Nephron (organoid): ENCODE measurements at regions not wholly inside any gene's neighbourhood (a gene's known extent, or its start where the extent isn't known, plus 50 kb on each side); places are given as distances from the start of the nearest gene placed in this dataset.

Source experiments
- H3K27ac Mint-ChIP-seq, 3 experiments: 2 replicates each; pipeline ENCODE4 v1.8.0; 2020; ENCODE audit warnings: mixed read lengths in 3 of 3, mild to moderate bottlenecking in 2 of 3, moderate library complexity in 1 of 3
- H3K27me3 Mint-ChIP-seq: 2 replicates; pipeline ENCODE4 v1.8.0; 2021; ENCODE audit warnings: low read depth, mild to moderate bottlenecking, moderate library complexity, mixed read lengths
- H3K36me3 Mint-ChIP-seq: 2 replicates; pipeline ENCODE4 v1.8.0; 2020; ENCODE audit warnings: low read depth, mixed read lengths
- H3K4me1 Mint-ChIP-seq: 2 replicates; pipeline ENCODE4 v1.8.0; 2020; ENCODE audit warnings: mixed read lengths
- H3K4me3 Mint-ChIP-seq, 3 experiments: 2 replicates each; pipeline ENCODE4 v1.8.0; 2020; ENCODE audit warnings: mild to moderate bottlenecking in 3 of 3, mixed read lengths in 3 of 3, moderate library complexity in 2 of 3
- H3K9me3 Mint-ChIP-seq: 2 replicates; pipeline ENCODE4 v1.8.0; 2020; ENCODE audit warnings: mixed read lengths
- CTCF ChIP-seq, 3 experiments: fragments of 200-600 bp; sonication (generic); IDR thresholded peaks; one replicate each; pipeline ENCODE4 v1.5.0; 2021; ENCODE audit warnings: antibody characterized with exemption in 3 of 3; ENCODE audit not compliant: unreplicated experiment in 3 of 3

GRCh38 chr5:110351430-110351829 lies 375.0 kb downstream of the TMEM232 start:
- Mint-ChIP-seq H3K27ac (no peak overlapping the region), H3K4me1 (peaks cover 10% of the 10 kb centered on the region)

GRCh38 chr5:110354311-110354710 lies 372.2 kb downstream of the TMEM232 start:
- Mint-ChIP-seq H3K4me3 (no peak overlapping the region), H3K9me3 (peaks cover 7% of the 10 kb centered on the region), H3K36me3 (no peaks in the 10 kb centered on the region), H3K27me3 (no peaks in the 10 kb centered on the region), H3K4me1 (peaks cover 10% of the 10 kb centered on the region), H3K27ac (peak overlapping the region in 1 of 3 experiments; percentile 12)
- no peak for TF ChIP-seq CTCF (IDR thresholded peaks at IDR 0.05; ENCODE audit: unreplicated experiment in 3 of 3)

More at GRCh38 chr5:110351430-110351829, 375.0 kb downstream of the TMEM232 start:
- Mint-ChIP-seq H3K9me3 (peaks cover 3% of the 10 kb centered on the region), H3K36me3 (no peaks in the 10 kb centered on the region), H3K27me3 (no peaks in the 10 kb centered on the region), H3K4me3 (no peak overlapping the region)
- no peak for TF ChIP-seq CTCF (IDR thresholded peaks at IDR 0.05; ENCODE audit: unreplicated experiment in 3 of 3)

GRCh38 chr5:110354915-110355644 lies 371.4 kb downstream of the TMEM232 start:
- no peak for TF ChIP-seq CTCF (IDR thresholded peaks at IDR 0.05; ENCODE audit: unreplicated experiment in 3 of 3)
- Mint-ChIP-seq H3K27ac (no peak overlapping the region), H3K4me1 (peaks cover 10% of the 10 kb centered on the region), H3K27me3 (no peaks in the 10 kb centered on the region), H3K4me3 (no peak overlapping the region), H3K9me3 (peaks cover 7% of the 10 kb centered on the region), H3K36me3 (no peaks in the 10 kb centered on the region)

GRCh38 chr5:110356677-110357076 lies 369.8 kb downstream of the TMEM232 start:
- no peak for TF ChIP-seq CTCF (IDR thresholded peaks at IDR 0.05; ENCODE audit: unreplicated experiment in 3 of 3)
- H3K27me3 Mint-ChIP-seq, result no peaks in the 10 kb centered on the region
- no peaks in the 10 kb centered on the region for H3K36me3 Mint-ChIP-seq
- peaks cover 7% of the 10 kb centered on the region for H3K9me3 Mint-ChIP-seq
- H3K27ac Mint-ChIP-seq, result no peak overlapping the region
- H3K4me1 Mint-ChIP-seq, result peaks cover 10% of the 10 kb centered on the region
- no peak overlapping the region for H3K4me3 Mint-ChIP-seq

- Mint-ChIP-seq H3K36me3 (no peaks in the 10 kb centered on the region), H3K4me1 (peaks cover 4% of the 10 kb centered on the region), H3K4me3 (no peak overlapping the region), H3K9me3 (peaks cover 4% of the 10 kb centered on the region), H3K27me3 (no peaks in the 10 kb centered on the region), H3K27ac (no peak overlapping the region)
- TF ChIP-seq CTCF (IDR thresholded peaks at IDR 0.05; ENCODE audit: unreplicated experiment in 3 of 3), result no peak
Measured at GRCh38 chr5:110359221-110359620, 367.2 kb downstream of the TMEM232 start.

GRCh38 chr5:110361471-110361870 lies 365.0 kb downstream of the TMEM232 start:
- Mint-ChIP-seq H3K36me3 (no peaks in the 10 kb centered on the region), H3K4me1 (no peaks in the 10 kb centered on the region), H3K4me3 (no peak overlapping the region), H3K27me3 (no peaks in the 10 kb centered on the region), H3K9me3 (peaks cover 4% of the 10 kb centered on the region), H3K27ac (no peak overlapping the region)
- TF ChIP-seq CTCF (IDR thresholded peaks at IDR 0.05; ENCODE audit: unreplicated experiment in 3 of 3), result no peak
